ENCODE measurements at regions not wholly inside any gene's neighbourhood (a gene's known extent, or its start where the extent isn't known, plus 50 kb on each side); places are given as distances from the start of the nearest gene placed in this dataset.

DNA sequence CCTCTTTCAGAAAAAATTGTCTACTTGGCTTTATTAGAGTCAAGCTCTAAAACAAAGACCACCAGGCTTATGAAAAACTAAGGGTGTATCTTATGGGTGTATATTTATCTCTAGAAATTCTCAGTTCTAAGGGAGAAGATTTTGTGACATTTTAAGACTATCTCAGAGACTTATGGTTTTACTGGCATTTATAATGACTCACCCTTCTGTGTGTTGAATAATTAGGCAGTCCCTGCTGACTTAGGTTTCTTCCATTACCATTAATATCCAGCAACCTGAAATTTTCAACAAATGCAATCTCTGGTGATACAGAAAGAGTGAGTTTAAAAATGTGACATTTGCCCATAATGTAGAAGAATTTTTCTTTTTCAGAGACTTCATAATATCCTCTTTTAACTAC is 1015.0 kb upstream of the AGA start:
- Histone ChIP-seq H3K4me3 (ENCODE audit: low read depth, low read length) (no peak overlapping the region), H3K27me3 (ENCODE audit: insufficient read depth, low read length) (no peaks in the 10 kb centered on the region), H3K4me1 (ENCODE audit: control insufficient read depth, insufficient read depth, low read length, unreplicated experiment) (no peaks in the 10 kb centered on the region), H2AFZ (ENCODE audit: low read length, unreplicated experiment) (no peak overlapping the region), H3K79me2 (ENCODE audit: control insufficient read depth, insufficient read depth, low read length, unreplicated experiment) (no peaks in the 10 kb centered on the region), H3K36me3 (ENCODE audit: insufficient read depth, low read length) (no peaks in the 10 kb centered on the region), H3K27ac (ENCODE audit: low read depth, low read length) (no peak overlapping the region)

DNA sequence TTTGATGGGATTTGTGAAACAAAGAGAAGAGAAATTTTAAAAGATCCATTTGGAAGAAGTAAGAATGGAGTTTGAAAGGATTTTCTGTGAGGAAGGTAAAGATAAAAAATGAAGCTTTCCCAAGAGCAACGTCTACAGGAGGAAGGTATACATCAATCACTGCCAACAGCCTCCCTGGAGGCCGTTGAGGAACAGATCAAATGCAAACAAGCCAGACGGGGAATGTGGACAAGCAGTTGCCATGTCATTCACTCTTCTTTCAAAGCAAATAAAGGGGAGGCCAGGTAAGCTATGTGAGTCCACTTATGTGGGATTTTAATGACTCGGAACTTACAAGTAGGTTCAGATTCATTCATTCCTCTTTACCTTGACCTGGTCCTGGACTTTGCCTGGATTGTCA is 1020.5 kb upstream of the AGA start:
- Histone ChIP-seq H2AFZ (ENCODE audit: low read length, unreplicated experiment) (no peak overlapping the region), H3K27me3 (ENCODE audit: insufficient read depth, low read length) (no peaks in the 10 kb centered on the region), H3K36me3 (ENCODE audit: insufficient read depth, low read length) (no peaks in the 10 kb centered on the region), H3K79me2 (ENCODE audit: control insufficient read depth, insufficient read depth, low read length, unreplicated experiment) (no peaks in the 10 kb centered on the region), H3K4me3 (ENCODE audit: low read depth, low read length) (no peak overlapping the region), H3K4me1 (ENCODE audit: control insufficient read depth, insufficient read depth, low read length, unreplicated experiment) (no peaks in the 10 kb centered on the region), H3K27ac (ENCODE audit: low read depth, low read length) (no peak overlapping the region)

DNA sequence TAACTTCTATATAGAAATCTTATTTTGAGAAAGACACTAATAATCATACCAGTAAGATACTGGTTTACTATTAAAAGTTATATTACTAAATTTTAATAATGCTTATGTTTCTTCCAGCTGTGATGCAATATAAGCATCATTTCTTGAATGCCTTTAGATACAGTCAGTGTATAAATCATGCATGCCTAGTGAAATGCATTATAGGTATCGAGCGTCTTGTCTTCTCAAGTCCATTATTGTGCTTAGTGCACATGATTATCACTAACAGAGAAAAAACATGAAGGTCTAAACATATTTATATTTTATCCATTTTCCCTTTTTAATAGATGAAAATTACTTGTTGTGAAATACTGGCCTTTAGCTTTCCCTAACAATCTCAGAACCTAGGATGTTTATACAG is 1021.5 kb upstream of the AGA start:
- H3K79me2 ChIP-seq (ENCODE audit: control insufficient read depth, insufficient read depth, low read length, unreplicated experiment): no peaks in the 10 kb centered on the region
- H3K4me1 ChIP-seq (ENCODE audit: control insufficient read depth, insufficient read depth, low read length, unreplicated experiment): no peaks in the 10 kb centered on the region
- no peak overlapping the region for H3K4me3 ChIP-seq (ENCODE audit: low read depth, low read length)
- no peak overlapping the region for H2AFZ ChIP-seq (ENCODE audit: low read length, unreplicated experiment)
- H3K27me3 ChIP-seq (ENCODE audit: insufficient read depth, low read length): no peaks in the 10 kb centered on the region
- no peak overlapping the region for H3K27ac ChIP-seq (ENCODE audit: low read depth, low read length)
- H3K36me3 ChIP-seq (ENCODE audit: insufficient read depth, low read length): no peaks in the 10 kb centered on the region

GRCh38 chr4:178470996-178471784 is 1029.0 kb upstream of the AGA start:
- Histone ChIP-seq H3K27ac (ENCODE audit: low read depth, low read length) (no peak overlapping the region), H3K4me3 (ENCODE audit: low read depth, low read length) (no peak overlapping the region), H2AFZ (ENCODE audit: low read length, unreplicated experiment) (no peak overlapping the region), H3K79me2 (ENCODE audit: control insufficient read depth, insufficient read depth, low read length, unreplicated experiment) (no peaks in the 10 kb centered on the region), H3K27me3 (ENCODE audit: insufficient read depth, low read length) (no peaks in the 10 kb centered on the region), H3K4me1 (ENCODE audit: control insufficient read depth, insufficient read depth, low read length, unreplicated experiment) (no peaks in the 10 kb centered on the region), H3K36me3 (ENCODE audit: insufficient read depth, low read length) (no peaks in the 10 kb centered on the region)

DNA sequence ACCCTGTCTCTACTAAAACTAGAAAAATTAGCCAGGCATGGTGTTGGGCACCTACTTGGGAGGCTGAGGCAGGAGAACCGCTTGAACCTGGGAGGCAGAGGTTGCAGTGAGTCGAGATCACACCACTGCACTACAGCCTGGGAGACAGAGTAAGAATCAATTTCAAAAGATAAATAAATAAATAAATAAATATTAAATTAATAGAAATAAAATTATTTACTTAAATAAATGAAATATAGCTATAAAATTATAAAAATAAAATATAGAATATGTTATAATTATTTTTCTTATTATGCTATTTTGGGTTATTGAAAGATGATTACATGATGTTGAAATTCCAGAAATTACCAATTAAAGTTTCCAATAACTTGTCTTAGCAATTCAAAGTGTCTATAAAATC is 1029.8 kb upstream of the AGA start:
- H3K79me2 ChIP-seq (ENCODE audit: control insufficient read depth, insufficient read depth, low read length, unreplicated experiment): no peaks in the 10 kb centered on the region
- H3K4me3 ChIP-seq (ENCODE audit: low read depth, low read length): no peak overlapping the region
- no peaks in the 10 kb centered on the region for H3K36me3 ChIP-seq (ENCODE audit: insufficient read depth, low read length)
- no peak overlapping the region for H2AFZ ChIP-seq (ENCODE audit: low read length, unreplicated experiment)
- no peaks in the 10 kb centered on the region for H3K27me3 ChIP-seq (ENCODE audit: insufficient read depth, low read length)
- no peaks in the 10 kb centered on the region for H3K4me1 ChIP-seq (ENCODE audit: control insufficient read depth, insufficient read depth, low read length, unreplicated experiment)
- H3K27ac ChIP-seq (ENCODE audit: low read depth, low read length): no peak overlapping the region

GRCh38 chr4:178480105-178480504 is 1037.9 kb upstream of the AGA start:
- no peak overlapping the region for H2AFZ ChIP-seq (ENCODE audit: low read length, unreplicated experiment)
- H3K27me3 ChIP-seq (ENCODE audit: insufficient read depth, low read length): no peaks in the 10 kb centered on the region
- no peak overlapping the region for H3K27ac ChIP-seq (ENCODE audit: low read depth, low read length)
- H3K36me3 ChIP-seq (ENCODE audit: insufficient read depth, low read length): no peaks in the 10 kb centered on the region
- H3K4me1 ChIP-seq (ENCODE audit: control insufficient read depth, insufficient read depth, low read length, unreplicated experiment): no peaks in the 10 kb centered on the region
- H3K4me3 ChIP-seq (ENCODE audit: low read depth, low read length): no peak overlapping the region
- H3K79me2 ChIP-seq (ENCODE audit: control insufficient read depth, insufficient read depth, low read length, unreplicated experiment): no peaks in the 10 kb centered on the region

DNA sequence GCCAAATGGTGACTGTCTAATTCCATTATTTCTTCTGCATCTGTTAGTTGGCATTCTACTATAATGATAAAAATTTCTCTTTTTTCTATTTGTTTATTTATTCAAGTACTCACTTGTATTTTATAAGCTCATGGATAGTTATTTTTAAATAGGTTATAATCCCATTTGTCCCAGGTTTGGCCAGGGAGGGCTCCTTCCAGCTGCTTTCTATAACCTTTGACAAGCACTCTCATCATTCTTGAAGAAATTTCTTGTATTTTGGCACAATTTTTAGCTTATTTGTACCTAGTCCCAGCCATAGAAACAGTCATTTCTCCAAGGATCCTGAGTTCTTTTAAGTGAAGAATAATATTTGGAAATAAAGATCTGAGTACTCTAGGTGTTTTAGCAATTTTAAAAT is 1038.6 kb upstream of the AGA start:
- Histone ChIP-seq H3K36me3 (ENCODE audit: insufficient read depth, low read length) (no peaks in the 10 kb centered on the region), H3K79me2 (ENCODE audit: control insufficient read depth, insufficient read depth, low read length, unreplicated experiment) (no peaks in the 10 kb centered on the region), H3K27me3 (ENCODE audit: insufficient read depth, low read length) (no peaks in the 10 kb centered on the region), H3K4me3 (ENCODE audit: low read depth, low read length) (no peak overlapping the region), H3K4me1 (ENCODE audit: control insufficient read depth, insufficient read depth, low read length, unreplicated experiment) (no peaks in the 10 kb centered on the region), H3K27ac (ENCODE audit: low read depth, low read length) (no peak overlapping the region), H2AFZ (ENCODE audit: low read length, unreplicated experiment) (no peak overlapping the region)

- H3K27me3 ChIP-seq (ENCODE audit: insufficient read depth, low read length): no peaks in the 10 kb centered on the region
- no peak overlapping the region for H3K4me3 ChIP-seq (ENCODE audit: low read depth, low read length)
- no peaks in the 10 kb centered on the region for H3K36me3 ChIP-seq (ENCODE audit: insufficient read depth, low read length)
- no peaks in the 10 kb centered on the region for H3K79me2 ChIP-seq (ENCODE audit: control insufficient read depth, insufficient read depth, low read length, unreplicated experiment)
- no peaks in the 10 kb centered on the region for H3K4me1 ChIP-seq (ENCODE audit: control insufficient read depth, insufficient read depth, low read length, unreplicated experiment)
- no peak overlapping the region for H3K27ac ChIP-seq (ENCODE audit: low read depth, low read length)
- no peak overlapping the region for H2AFZ ChIP-seq (ENCODE audit: low read length, unreplicated experiment)
Measured at GRCh38 chr4:178481564-178481963, 1039.3 kb upstream of the AGA start.

DNA sequence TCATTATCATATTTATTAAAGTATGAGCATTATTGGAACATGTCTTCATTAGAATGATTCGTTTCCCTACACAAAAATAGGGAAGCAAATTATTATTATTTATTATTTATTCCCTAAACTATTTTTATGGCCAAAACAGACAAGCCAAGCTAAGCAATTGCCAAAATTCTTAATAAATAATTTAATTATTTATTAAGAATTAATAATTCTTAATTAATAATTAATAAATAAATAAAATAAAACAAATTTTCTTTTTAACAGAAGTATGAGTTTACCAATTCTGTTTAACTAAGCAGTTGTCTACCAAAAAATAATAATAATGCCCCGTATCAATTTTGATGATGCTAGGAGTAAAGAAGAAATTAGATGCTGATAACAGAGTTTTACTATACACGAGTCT is 1080.8 kb upstream of the AGA start:
- H3K4me3 ChIP-seq (ENCODE audit: low read depth, low read length): no peak overlapping the region
- H3K79me2 ChIP-seq (ENCODE audit: control insufficient read depth, insufficient read depth, low read length, unreplicated experiment): no peaks in the 10 kb centered on the region
- H2AFZ ChIP-seq (ENCODE audit: low read length, unreplicated experiment): no peak overlapping the region
- no peak overlapping the region for H3K27ac ChIP-seq (ENCODE audit: low read depth, low read length)
- no peaks in the 10 kb centered on the region for H3K27me3 ChIP-seq (ENCODE audit: insufficient read depth, low read length)
- no peaks in the 10 kb centered on the region for H3K36me3 ChIP-seq (ENCODE audit: insufficient read depth, low read length)
- H3K4me1 ChIP-seq (ENCODE audit: control insufficient read depth, insufficient read depth, low read length, unreplicated experiment): no peaks in the 10 kb centered on the region

DNA sequence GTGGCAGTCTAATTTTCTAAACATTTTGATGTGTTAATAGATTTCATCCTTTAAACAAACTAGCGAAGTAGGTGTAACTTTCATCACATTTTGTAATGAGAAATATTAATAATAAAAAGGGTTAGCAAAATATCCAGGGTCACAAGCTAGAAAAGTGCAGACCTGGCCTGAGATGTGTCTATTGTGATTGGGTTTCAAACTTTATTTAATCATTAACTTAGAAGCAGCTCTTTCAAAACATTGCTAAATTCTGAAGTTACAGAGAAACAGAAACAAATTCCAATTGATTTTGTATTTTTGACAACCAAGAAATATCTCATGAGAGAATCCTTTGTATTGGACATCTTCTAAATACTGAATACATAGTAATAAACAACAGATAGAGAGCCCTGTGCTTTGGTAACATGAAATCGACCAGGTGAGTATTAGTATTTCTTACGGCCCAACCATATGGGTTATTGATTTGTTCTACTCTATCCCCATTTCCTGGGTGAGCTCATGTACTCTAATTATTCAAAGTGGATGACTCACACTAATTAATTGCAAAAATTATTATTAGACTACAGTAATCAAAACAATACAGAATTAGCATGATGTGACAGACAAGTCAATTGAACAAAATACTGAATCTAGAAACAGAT is 1093.8 kb upstream of the AGA start:
- H3K79me2 ChIP-seq (ENCODE audit: control insufficient read depth, insufficient read depth, low read length, unreplicated experiment): no peaks in the 10 kb centered on the region
- no peaks in the 10 kb centered on the region for H3K4me1 ChIP-seq (ENCODE audit: control insufficient read depth, insufficient read depth, low read length, unreplicated experiment)
- no peaks in the 10 kb centered on the region for H3K27me3 ChIP-seq (ENCODE audit: insufficient read depth, low read length)
- H3K4me3 ChIP-seq (ENCODE audit: low read depth, low read length): no peak overlapping the region
- no peak overlapping the region for H3K27ac ChIP-seq (ENCODE audit: low read depth, low read length)
- H2AFZ ChIP-seq (ENCODE audit: low read length, unreplicated experiment): no peak overlapping the region
- no peaks in the 10 kb centered on the region for H3K36me3 ChIP-seq (ENCODE audit: insufficient read depth, low read length)

GRCh38 chr4:178553201-178553600 is 1111.0 kb upstream of the AGA start:
- H3K27me3 ChIP-seq (ENCODE audit: insufficient read depth, low read length): no peaks in the 10 kb centered on the region
- no peaks in the 10 kb centered on the region for H3K79me2 ChIP-seq (ENCODE audit: control insufficient read depth, insufficient read depth, low read length, unreplicated experiment)
- no peak overlapping the region for H3K27ac ChIP-seq (ENCODE audit: low read depth, low read length)
- H3K4me3 ChIP-seq (ENCODE audit: low read depth, low read length): no peak overlapping the region
- no peaks in the 10 kb centered on the region for H3K36me3 ChIP-seq (ENCODE audit: insufficient read depth, low read length)
- H3K4me1 ChIP-seq (ENCODE audit: control insufficient read depth, insufficient read depth, low read length, unreplicated experiment): no peaks in the 10 kb centered on the region
- H2AFZ ChIP-seq (ENCODE audit: low read length, unreplicated experiment): no peak overlapping the region
